ENCODE measurements at regions not wholly inside any gene's neighbourhood (a gene's known extent, or its start where the extent isn't known, plus 50 kb on each side); places are given as distances from the start of the nearest gene placed in this dataset.

DNA sequence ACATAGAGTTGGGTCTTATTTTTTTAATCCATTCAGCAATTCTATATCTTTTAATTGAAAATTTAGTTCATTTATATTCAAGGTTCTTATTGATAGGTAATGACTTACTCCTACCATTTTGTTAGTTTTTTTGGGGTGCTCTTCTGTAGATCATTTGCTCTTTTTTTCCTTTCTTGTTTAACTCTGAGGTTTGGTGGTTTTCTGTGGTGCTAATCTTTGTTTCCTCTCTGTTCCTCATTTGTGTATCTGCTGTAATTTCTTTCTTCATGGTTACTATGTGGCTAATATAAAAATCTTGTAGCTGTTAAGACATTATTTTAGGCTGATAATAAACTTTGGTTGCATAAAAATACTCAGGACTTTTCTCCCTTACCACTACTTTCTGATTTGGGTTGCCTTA, 181.6 kb upstream of the DMRTA1 start:
- Histone ChIP-seq H3K4me1 (no peaks in the 10 kb centered on the region), H3K9me3 (peaks cover 10% of the 10 kb centered on the region), H3K27me3 (no peaks in the 10 kb centered on the region), H3K36me3 (no peaks in the 10 kb centered on the region), H3K4me3 (no peak overlapping the region), H3K27ac (no peak overlapping the region)
- TF ChIP-seq POLR2AphosphoS5 (IDR thresholded peaks at IDR 0.05) (no peak), EP300 (IDR thresholded peaks at IDR 0.05) (no peak), POLR2A (IDR thresholded peaks at IDR 0.05) (no peak), CTCF (IDR thresholded peaks at IDR 0.05) (no peak)
- no peak for DNase-seq (ENCODE audit: low spot score in 2 of 2)

DNA sequence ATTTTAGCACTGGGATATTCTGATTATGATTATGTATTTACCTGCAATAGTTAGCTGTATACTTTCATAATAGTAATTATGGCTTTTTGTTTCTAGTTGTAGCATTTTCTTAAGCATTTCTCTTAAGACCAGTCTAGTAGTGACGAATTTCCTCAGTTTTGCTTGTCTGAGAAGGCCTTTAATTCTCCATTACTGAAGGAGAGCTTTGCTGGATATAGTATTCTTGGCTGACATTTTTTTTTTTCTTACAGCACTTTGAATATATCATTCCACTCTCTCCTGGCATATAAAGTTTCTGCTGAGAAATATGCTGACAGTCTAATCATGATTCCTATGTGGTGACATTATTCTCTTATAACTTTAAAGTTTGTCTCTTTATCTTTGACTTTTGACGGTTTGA, 181.1 kb upstream of the DMRTA1 start:
- WGBS = 69% methylated on average over 2 of the region's 2 CpGs
- Histone ChIP-seq H3K9me3 (peaks cover 10% of the 10 kb centered on the region), H3K4me1 (no peaks in the 10 kb centered on the region), H3K27me3 (no peaks in the 10 kb centered on the region), H3K4me3 (no peak overlapping the region), H3K27ac (no peak overlapping the region), H3K36me3 (no peaks in the 10 kb centered on the region)
- no peak for DNase-seq (ENCODE audit: low spot score in 2 of 2)
- TF ChIP-seq POLR2A (IDR thresholded peaks at IDR 0.05) = no peak
- TF ChIP-seq POLR2AphosphoS5 (IDR thresholded peaks at IDR 0.05) = no peak
- TF ChIP-seq CTCF (IDR thresholded peaks at IDR 0.05) = no peak
- TF ChIP-seq EP300 (IDR thresholded peaks at IDR 0.05) = no peak

- Histone ChIP-seq H3K27ac (no peak overlapping the region), H3K4me1 (no peaks in the 10 kb centered on the region), H3K27me3 (no peaks in the 10 kb centered on the region), H3K9me3 (no peaks in the 10 kb centered on the region), H3K36me3 (no peaks in the 10 kb centered on the region), H3K4me3 (no peak overlapping the region)
- 80% methylated on average over 2 of the region's 2 CpGs for WGBS
- DNase-seq (ENCODE audit: low spot score in 2 of 2) = no peak
- TF ChIP-seq POLR2AphosphoS5 (IDR thresholded peaks at IDR 0.05) (no peak), EP300 (IDR thresholded peaks at IDR 0.05) (no peak), CTCF (IDR thresholded peaks at IDR 0.05) (no peak), POLR2A (IDR thresholded peaks at IDR 0.05) (no peak)
These were observed 172.1 kb upstream of the DMRTA1 start for GRCh38 chr9:22274477-22274876.

DNA sequence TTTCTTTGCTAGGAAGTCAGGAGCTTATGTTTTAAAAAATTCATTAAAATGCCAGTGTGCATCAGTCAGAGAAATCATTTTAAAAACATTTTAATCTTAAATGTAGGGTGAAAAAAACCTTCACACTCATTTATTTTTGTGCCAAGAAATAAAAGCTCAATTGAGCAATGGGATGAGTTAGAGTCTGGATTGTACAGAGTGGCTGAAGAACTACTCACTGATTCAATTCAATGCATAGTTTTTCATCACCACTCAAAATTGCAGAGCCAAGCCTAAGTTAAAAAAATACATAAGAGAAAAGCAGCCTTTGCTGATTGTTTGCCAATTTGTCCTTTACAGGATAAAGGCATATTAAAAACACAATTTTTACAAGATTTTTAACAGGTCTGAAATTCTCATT, 168.2 kb upstream of the DMRTA1 start:
- Histone ChIP-seq H3K4me3 (no peak overlapping the region), H3K27me3 (no peaks in the 10 kb centered on the region), H3K9me3 (no peaks in the 10 kb centered on the region), H3K4me1 (no peaks in the 10 kb centered on the region), H3K27ac (no peak overlapping the region), H3K36me3 (no peaks in the 10 kb centered on the region)
- DNase-seq (ENCODE audit: low spot score in 2 of 2) = no peak
- TF ChIP-seq POLR2A (IDR thresholded peaks at IDR 0.05) = no peak
- no peak for TF ChIP-seq POLR2AphosphoS5 (IDR thresholded peaks at IDR 0.05)
- TF ChIP-seq CTCF (IDR thresholded peaks at IDR 0.05) = no peak
- TF ChIP-seq EP300 (IDR thresholded peaks at IDR 0.05) = no peak

DNA sequence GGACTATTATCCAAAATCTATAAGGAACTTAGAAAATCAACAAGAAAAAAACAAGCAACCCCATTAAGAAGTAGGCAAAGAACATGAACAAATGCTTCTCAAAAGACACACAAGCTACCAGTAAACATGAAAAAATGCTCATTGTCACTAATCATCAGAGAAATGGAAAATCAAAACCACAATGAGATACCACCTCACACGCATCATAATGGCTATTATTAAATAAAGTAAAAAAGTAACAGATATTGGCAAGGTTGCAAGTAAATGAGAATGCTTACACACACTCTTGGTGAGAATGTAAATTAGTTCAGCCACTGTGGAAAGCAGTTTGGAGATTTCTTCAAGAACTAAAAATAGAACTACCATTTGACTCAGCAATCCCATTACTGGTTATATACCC, 167.0 kb upstream of the DMRTA1 start:
- Histone ChIP-seq H3K9me3 (no peaks in the 10 kb centered on the region), H3K27me3 (no peaks in the 10 kb centered on the region), H3K4me1 (no peaks in the 10 kb centered on the region), H3K27ac (no peak overlapping the region), H3K4me3 (no peak overlapping the region), H3K36me3 (no peaks in the 10 kb centered on the region)
- TF ChIP-seq POLR2A (IDR thresholded peaks at IDR 0.05) (no peak), POLR2AphosphoS5 (IDR thresholded peaks at IDR 0.05) (no peak), CTCF (IDR thresholded peaks at IDR 0.05) (no peak)
- 83% methylated on average over 1 of the region's 1 CpG for WGBS
- no peak for DNase-seq (ENCODE audit: low spot score in 2 of 2)

All from suprapubic skin (tissue), 4 donors.